Iris pigment epithelial cell (primary cell): ENCODE measurements at regions not wholly inside any gene's neighbourhood (a gene's known extent, or its start where the extent isn't known, plus 50 kb on each side); places are given as distances from the start of the nearest gene placed in this dataset.

ENCODE experiments used
- DNase-seq: peaks from one replicate; pipeline ENCODE4 v3.0.0-alpha.2; 2011; ENCODE audit warnings: low read depth

GRCh38 chrX:145178268-145178667 lies 69.0 kb upstream of the SPANXN1 start:
- no peak for DNase-seq

- peak; percentile 7 for DNase-seq
Measured at GRCh38 chrX:145190801-145191389, 56.4 kb upstream of the SPANXN1 start.
